GM19468 (cell line): ENCODE measurements at regions not wholly inside any gene's neighbourhood (a gene's known extent, or its start where the extent isn't known, plus 50 kb on each side); places are given as distances from the start of the nearest gene placed in this dataset.

ENCODE experiments used
- ATAC-seq: cut with Tn5 transposase; IDR thresholded peaks from one replicate; pipeline ENCODE4 v1.9.1; 2021; ENCODE audit warnings: mild to moderate bottlenecking, moderate library complexity, moderate number of reproducible peaks; ENCODE audit not compliant: unreplicated experiment; ENCODE audit errors: extremely low read depth

DNA sequence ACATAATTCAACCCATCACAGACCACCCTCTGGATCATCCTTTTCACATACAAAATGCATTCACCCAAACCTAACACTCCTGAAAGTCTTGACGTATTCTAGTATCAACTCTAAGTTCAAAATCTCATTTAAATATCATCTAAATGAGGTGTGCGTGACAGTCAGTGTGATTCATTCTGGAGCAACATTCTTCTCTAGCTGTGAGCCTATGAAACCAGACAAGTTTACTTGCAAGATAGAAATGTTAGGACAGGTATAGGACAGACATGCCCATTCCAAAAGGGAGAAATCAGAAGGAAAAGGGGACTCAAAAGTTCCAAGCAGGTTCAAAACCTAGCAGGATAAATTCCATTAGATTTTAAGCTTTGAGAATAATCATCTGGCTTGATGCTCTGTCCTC lies 329.7 kb downstream of the CD83 start:
- no peak for ATAC-seq

DNA sequence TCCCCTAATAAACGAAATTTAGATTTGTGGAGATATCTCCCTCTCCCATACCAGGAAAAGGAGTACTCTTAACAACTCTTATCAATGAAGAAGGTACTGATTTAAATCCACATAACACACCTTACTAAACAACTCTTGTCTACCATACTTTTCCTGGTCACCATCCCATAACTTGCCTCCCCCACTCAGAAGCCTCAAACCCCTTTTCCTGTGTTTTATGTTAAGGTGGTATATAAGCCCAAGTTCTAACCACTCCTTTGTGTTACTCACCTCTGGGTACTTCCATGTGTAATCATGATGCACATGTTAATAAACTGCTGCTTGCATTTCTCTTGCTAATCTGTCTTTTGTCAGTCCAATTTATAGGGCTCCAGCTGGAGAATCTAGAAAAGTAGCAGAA lies 330.7 kb downstream of the CD83 start:
- no peak for ATAC-seq

DNA sequence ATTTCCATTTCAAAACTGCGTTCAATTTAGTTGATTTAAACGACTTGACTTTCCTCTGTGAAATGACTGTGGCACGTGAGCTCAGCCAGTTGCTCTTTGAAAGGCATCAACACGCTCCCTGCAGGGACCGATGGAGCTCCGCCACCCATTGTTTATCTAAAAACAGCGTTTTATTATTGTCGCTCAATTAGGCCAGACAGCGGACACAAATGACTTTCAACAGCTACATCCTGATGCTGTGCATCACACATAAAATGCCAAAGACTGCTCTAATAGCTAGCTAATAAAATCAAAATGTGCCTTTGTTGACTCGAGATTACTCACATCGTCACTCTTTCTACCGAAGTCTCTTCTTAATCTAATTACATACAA lies 332.5 kb downstream of the CD83 start:
- ATAC-seq, result no peak

GRCh38 chr6:14450578-14450977 lies 333.0 kb downstream of the CD83 start:
- no peak for ATAC-seq

GRCh38 chr6:14451594-14452374 lies 334.2 kb downstream of the CD83 start:
- ATAC-seq, result no peak

DNA sequence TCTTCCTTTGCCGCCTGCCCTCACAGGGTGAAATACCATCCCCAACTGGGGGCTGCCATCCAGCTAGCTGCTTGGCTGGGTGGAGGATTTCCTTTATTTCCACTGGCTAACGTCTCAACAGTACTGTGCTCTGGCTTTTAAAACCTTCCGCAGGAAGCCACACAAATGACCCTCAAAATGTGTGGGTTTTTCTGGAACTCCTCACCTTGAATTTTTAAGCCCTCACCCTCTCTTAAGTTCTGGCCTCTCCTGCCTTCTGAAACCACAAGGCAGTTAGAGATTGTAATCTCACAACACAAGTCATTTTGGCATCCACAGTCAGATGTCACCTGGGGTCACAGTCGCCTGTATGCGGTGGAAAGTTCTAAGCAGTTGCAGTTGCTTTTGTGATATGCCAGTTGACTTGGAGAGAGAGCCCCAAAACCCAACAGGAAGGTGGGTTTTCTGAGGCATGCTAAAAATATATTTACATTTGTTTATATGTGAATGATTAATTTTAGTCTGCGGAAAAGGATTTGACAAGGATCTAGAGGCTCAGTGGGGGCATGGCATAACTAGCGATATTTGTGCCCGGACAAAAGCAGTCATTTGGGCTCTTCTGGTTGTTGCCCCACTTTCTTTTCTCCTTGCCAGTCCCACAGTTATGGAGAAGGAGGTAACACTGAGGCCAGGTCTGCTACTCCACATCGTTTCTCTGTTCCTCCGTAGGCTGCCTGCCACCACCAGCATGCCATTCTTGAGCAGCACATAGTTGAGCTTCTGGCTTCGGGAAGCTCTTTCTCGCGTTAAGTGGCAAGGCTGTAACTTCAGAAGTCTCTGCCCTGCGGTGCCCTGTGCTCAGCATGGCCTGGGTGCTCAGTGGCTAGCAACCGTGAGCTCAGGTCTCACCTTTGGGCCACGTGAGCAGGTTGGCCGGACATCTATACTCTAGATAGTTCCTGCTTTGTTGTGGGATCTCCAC lies 335.3 kb downstream of the CD83 start:
- peak; percentile 60 for ATAC-seq

DNA sequence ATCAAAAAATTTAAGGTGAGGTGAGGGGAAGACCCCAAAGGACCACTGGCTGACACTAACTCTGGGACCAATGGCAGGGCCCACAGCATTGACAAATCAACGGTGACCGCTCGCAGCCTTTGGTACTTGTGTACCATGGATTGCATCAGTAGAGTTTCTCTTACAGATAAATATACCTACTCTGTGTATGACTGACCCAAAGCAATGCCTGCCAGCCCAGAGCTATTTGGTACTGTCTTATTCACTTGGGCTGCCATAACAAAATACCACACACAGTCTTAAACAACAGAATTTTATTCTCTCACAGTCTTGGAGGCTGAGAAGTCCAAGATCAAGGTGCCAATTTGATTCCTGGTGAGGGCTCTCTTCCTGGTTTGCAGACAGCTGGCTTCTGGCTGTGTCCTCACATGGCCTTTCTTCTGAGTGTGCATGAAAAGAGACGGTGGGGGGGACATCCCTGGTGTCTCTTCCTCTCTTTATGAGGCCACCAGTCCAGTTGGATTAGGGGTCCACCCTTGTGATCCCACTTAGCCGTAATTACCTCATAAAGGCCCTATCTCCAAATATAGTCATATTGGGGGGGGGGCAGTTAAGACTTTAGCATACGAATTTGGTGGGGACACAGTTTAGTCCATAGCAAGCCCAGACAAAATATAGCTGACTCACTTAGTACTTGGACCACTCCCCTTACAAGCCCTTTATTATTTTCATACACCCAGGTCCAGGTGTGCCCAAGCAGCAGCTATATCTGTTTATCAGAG lies 336.3 kb downstream of the CD83 start:
- ATAC-seq, result no peak

DNA sequence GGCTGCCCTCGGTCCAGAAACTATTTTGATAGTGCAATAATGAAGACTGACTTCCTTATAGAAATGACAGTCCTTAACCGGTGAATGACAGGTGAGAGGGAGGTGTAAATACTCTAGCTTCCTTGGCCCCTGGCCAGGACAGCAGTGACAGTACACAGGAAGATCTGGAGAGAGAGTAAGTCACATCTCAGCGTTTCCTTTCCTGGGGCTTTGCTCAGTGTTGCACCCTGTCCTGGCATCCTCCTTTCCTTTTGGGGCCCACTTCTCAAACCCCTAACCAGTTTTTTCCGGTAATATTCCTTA lies 336.9 kb downstream of the CD83 start:
- no peak for ATAC-seq

DNA sequence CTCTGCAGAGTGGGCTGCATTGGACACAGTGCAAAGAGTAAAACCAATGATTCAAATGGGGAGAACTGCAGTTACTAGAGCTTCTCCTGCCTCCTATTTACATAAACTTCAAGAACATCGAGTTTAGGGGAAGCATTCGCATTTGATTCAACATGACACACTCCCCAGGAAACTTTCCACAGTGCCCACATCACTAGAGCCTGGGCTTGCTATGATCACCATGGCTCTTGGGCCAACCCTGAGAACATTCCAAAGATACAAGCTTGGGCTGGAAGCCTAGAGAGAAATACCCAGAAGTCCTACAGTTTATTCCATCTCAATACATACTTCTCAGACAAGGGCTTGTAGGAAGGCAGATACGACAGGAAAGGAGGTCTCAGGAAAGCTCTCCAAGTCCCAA lies 337.9 kb downstream of the CD83 start:
- ATAC-seq, result no peak

- ATAC-seq, result no peak
These were observed 338.5 kb downstream of the CD83 start for GRCh38 chr6:14455876-14456648.

- ATAC-seq, result no peak
These were observed 339.4 kb downstream of the CD83 start for GRCh38 chr6:14456941-14457340.

DNA sequence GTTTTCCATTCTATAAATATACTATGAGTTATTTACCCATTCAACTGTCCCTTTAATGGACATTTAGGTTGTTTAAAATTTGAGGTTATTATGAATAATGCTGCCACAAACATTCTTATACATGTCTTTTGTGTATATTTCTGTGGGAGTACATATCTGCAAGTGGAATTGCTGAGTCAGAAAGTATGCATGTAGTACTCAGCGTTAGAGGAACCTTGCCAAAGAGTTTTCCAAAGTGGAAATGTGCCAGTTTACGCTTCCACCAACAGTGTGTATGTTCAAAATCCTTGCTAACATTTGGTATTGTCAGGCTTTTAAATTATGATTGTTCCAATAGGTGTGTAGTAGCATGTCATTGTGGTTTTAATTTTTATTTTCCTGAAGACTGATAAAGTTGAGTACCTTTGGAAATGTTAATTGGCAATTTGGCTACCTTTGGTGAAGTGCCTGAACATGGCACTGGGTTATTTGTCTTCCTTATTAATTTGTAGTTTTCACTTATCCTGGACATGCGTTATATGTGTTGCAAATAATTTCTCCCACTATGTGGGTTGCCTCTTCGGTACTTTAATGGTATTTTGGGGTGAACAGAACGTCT lies 341.2 kb downstream of the CD83 start:
- no peak for ATAC-seq

GRCh38 chr6:14459315-14459714 lies 341.7 kb downstream of the CD83 start:
- no peak for ATAC-seq

DNA sequence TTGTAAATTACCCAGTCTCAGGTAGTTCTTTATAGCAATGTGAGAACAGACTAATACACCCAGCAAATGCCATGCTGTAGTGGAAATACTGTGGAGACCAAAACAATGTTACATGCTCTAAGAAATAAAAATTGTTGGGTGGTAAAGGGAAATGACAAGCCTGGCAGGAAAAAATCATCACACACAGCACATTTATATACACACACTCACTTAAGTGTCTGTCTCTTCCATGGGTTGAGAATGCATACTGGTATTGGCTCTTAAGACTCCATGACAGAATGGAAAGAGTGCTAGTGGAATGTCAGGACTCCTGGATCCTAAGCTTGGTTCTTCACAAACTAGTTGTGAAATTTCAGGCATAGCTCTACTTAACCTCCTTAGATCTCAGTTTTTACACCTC lies 343.0 kb downstream of the CD83 start:
- ATAC-seq, result no peak

DNA sequence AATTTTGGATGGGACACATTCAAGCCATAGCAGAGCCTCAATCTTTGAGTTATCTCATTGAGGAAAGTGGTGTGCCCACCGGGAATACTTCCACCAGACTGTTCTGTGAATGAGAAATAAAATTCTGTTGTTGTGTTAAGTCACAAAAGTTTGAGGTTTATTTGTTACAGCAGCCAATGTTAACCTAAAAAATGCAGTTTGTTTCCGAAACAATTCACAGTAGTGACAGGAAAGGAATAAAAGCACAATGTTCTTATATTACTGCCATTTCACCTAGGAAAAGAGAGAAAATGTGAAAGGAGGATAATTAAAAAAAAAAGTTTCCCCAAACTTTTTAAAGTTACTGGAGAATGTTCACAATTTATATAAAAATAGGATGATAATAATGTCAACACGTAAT lies 344.6 kb downstream of the CD83 start:
- no peak for ATAC-seq

DNA sequence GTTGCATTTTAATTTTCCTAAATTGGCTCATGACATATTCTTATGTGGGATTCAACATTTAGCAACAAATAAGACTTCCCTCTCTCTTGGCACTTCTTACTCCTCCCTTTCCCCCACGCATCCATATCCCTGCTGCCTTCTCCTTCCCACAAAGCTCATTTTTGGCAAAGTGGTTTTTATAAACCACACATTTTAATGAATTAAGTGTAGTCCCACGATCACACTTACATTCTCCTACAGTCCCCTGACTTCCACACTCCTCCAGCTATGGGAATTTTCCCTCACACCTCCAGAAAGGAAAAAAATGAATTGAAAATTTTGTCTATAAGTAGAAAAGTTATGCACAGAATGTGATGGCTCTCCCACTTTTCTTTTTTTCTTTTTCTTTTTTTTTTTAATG lies 345.0 kb downstream of the CD83 start:
- ATAC-seq, result no peak

DNA sequence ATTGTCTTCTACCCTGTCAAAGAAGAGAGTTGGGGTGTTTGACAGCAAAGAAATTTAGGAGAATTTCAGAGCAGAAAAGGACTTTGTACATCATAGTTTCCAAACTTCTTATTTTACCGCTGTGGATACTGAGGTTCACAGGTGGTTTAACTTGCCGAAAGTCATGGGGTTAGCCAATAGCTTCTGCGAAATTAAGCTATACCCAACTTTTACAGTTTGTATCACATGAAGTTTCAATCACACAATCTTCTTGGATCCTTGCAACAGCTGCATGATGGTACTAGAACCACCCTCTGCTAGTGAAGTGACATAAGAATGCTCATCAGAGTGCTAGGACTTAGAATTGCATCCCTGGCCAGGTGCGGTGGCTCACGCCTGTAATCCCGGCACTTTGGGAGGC lies 345.5 kb downstream of the CD83 start:
- ATAC-seq, result no peak

- no peak for ATAC-seq
These were observed 346.5 kb downstream of the CD83 start for GRCh38 chr6:14464055-14464454.

DNA sequence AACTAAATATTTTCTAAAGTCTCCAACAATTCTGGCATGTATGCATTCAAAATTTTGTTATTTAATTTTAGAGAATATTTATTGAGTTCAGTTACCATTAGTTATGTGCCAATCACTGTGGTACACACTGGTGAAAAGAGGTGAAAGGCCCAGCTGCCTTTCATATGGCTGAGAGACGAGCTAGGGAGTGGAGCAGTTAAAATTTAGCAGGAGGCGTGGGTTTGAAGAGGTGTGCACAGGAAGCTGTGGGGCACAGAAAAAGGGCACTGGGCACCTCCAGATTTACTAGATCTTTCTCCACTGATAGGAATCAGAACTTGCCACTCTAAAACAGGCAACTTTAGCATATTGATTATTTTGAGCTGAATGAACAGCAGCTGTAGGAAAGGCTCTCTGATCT lies 347.1 kb downstream of the CD83 start:
- ATAC-seq, result no peak

DNA sequence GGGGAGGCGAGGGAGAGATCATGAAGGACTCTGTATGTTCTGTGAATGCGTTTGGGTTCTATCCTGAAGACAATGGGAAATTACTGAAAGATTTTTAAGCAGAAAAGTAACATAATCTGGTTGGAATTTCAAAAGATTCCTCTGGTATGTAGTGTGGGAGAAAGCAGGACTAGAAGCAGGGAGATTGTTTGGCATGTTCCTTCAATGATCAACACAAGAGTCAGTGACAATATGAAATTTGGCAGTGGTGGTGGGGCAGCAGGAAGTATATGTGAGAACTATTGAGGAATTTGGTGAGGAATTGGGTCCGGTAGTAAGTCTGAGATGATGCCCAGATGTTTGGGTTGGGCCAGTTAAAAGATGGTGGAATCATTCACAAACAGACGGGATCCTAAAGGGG lies 348.7 kb downstream of the CD83 start:
- no peak for ATAC-seq
